ENCODE measurements at regions not wholly inside any gene's neighbourhood (a gene's known extent, or its start where the extent isn't known, plus 50 kb on each side); places are given as distances from the start of the nearest gene placed in this dataset.

- no peaks in the 10 kb centered on the region for H3K9me3 ChIP-seq (ENCODE audit: insufficient read depth, low read depth, low read length)
- H3K36me3 ChIP-seq (ENCODE audit: insufficient read depth, low read length): no peaks in the 10 kb centered on the region
- H3K4me3 ChIP-seq (ENCODE audit: low read length, poor library complexity, severe bottlenecking): no peak overlapping the region
- no peak overlapping the region for H2AFZ ChIP-seq (ENCODE audit: low read length)
- no peak overlapping the region for H3K9ac ChIP-seq (ENCODE audit: low read depth, low read length, poor library complexity, severe bottlenecking)
- no peaks in the 10 kb centered on the region for H3K9me2 ChIP-seq (replicated peaks; ENCODE audit: low read depth, low read length)
- H3K4me1 ChIP-seq (ENCODE audit: insufficient read depth, low read length, poor library complexity, severe bottlenecking): no peaks in the 10 kb centered on the region
- no peaks in the 10 kb centered on the region for H3K79me2 ChIP-seq (ENCODE audit: insufficient read depth, low read length)
- no peak for TF ChIP-seq CTCF (conservative IDR thresholded peaks at IDR 0.05; ENCODE audit: low read length)
- no peak for TF ChIP-seq EZH2phosphoT487 (IDR thresholded peaks at IDR 0.05; ENCODE audit: borderline replicate concordance)
- no peaks in the 10 kb centered on the region for H4K20me1 ChIP-seq (ENCODE audit: insufficient read depth, low read length, poor library complexity, severe bottlenecking)
- no peaks in the 10 kb centered on the region for H3F3A ChIP-seq (ENCODE audit: low read depth)
- no peaks in the 10 kb centered on the region for H3K27me3 ChIP-seq (ENCODE audit: insufficient read depth, low read length, poor library complexity, severe bottlenecking)
- H3K4me2 ChIP-seq (ENCODE audit: low read depth, low read length, poor library complexity, severe bottlenecking): no peak overlapping the region
These were observed 336.9 kb upstream of the HTR2A start for GRCh38 chr13:47233734-47234133.

GRCh38 chr13:47232516-47232915, 335.7 kb upstream of the HTR2A start:
- Histone ChIP-seq H3K27me3 (ENCODE audit: insufficient read depth, low read length, poor library complexity, severe bottlenecking) (no peaks in the 10 kb centered on the region), H3K9me3 (ENCODE audit: insufficient read depth, low read depth, low read length) (no peaks in the 10 kb centered on the region), H3K4me3 (ENCODE audit: low read length, poor library complexity, severe bottlenecking) (no peak overlapping the region), H3K4me2 (ENCODE audit: low read depth, low read length, poor library complexity, severe bottlenecking) (no peak overlapping the region), H3K36me3 (ENCODE audit: insufficient read depth, low read length) (no peaks in the 10 kb centered on the region), H4K20me1 (ENCODE audit: insufficient read depth, low read length, poor library complexity, severe bottlenecking) (no peaks in the 10 kb centered on the region), H3F3A (ENCODE audit: low read depth) (no peaks in the 10 kb centered on the region), H3K4me1 (ENCODE audit: insufficient read depth, low read length, poor library complexity, severe bottlenecking) (no peaks in the 10 kb centered on the region), H2AFZ (ENCODE audit: low read length) (no peak overlapping the region), H3K9me2 (replicated peaks; ENCODE audit: low read depth, low read length) (no peaks in the 10 kb centered on the region), H3K9ac (ENCODE audit: low read depth, low read length, poor library complexity, severe bottlenecking) (no peak overlapping the region), H3K79me2 (ENCODE audit: insufficient read depth, low read length) (no peaks in the 10 kb centered on the region)
- TF ChIP-seq CTCF (conservative IDR thresholded peaks at IDR 0.05; ENCODE audit: low read length) (no peak), EZH2phosphoT487 (IDR thresholded peaks at IDR 0.05; ENCODE audit: borderline replicate concordance) (no peak)

- Histone ChIP-seq H3K36me3 (ENCODE audit: insufficient read depth, low read length) (no peaks in the 10 kb centered on the region), H4K20me1 (ENCODE audit: insufficient read depth, low read length, poor library complexity, severe bottlenecking) (no peaks in the 10 kb centered on the region), H3K79me2 (ENCODE audit: insufficient read depth, low read length) (no peaks in the 10 kb centered on the region), H3K9ac (ENCODE audit: low read depth, low read length, poor library complexity, severe bottlenecking) (no peak overlapping the region), H3K4me3 (ENCODE audit: low read length, poor library complexity, severe bottlenecking) (no peak overlapping the region), H3F3A (ENCODE audit: low read depth) (no peaks in the 10 kb centered on the region), H3K9me3 (ENCODE audit: insufficient read depth, low read depth, low read length) (no peaks in the 10 kb centered on the region), H3K9me2 (replicated peaks; ENCODE audit: low read depth, low read length) (no peaks in the 10 kb centered on the region), H3K4me2 (ENCODE audit: low read depth, low read length, poor library complexity, severe bottlenecking) (no peak overlapping the region), H2AFZ (ENCODE audit: low read length) (no peak overlapping the region), H3K4me1 (ENCODE audit: insufficient read depth, low read length, poor library complexity, severe bottlenecking) (no peaks in the 10 kb centered on the region), H3K27me3 (ENCODE audit: insufficient read depth, low read length, poor library complexity, severe bottlenecking) (no peaks in the 10 kb centered on the region)
- TF ChIP-seq CTCF (conservative IDR thresholded peaks at IDR 0.05; ENCODE audit: low read length) (no peak), EZH2phosphoT487 (IDR thresholded peaks at IDR 0.05; ENCODE audit: borderline replicate concordance) (no peak)
These were observed 333.3 kb upstream of the HTR2A start for GRCh38 chr13:47230155-47230554.

All from Loucy (cell line).